Natural killer cell (primary cell): ENCODE measurements at regions not wholly inside any gene's neighbourhood (a gene's known extent, or its start where the extent isn't known, plus 50 kb on each side); places are given as distances from the start of the nearest gene placed in this dataset.
"Not testable (repeated sequence)": the region's sequence is repeated elsewhere in the genome, so short reads cannot be mapped to it uniquely, and the experiment has no call there.

Experiments
- ATAC-seq, 3 donors: fragments of 150-1000 bp in 2 of 3; fragments of 200-7000 bp in 1 of 3; cut with Tn5 transposase; 1 replicate in 1 of 3; 2 replicates in 2 of 3; pipeline ENCODE4 v1.10.0; 2021; ENCODE audit warnings: mild to moderate bottlenecking in 2 of 3, moderate library complexity in 2 of 3
- DNase-seq, 2 donors: peaks; one replicate each; pipeline versions ENCODE4 v3.0.0 to v3.0.0-alpha.2; 2013 to 2021; ENCODE audit warnings: mixed read lengths in 1 of 2
- H3K27ac ChIP-seq: one replicate; pipeline ENCODE4 v1.5.1; 2013; ENCODE audit warnings: mild to moderate bottlenecking, low read length
- H3K27me3 ChIP-seq: one replicate; pipeline ENCODE4 v1.6.1; 2013; ENCODE audit warnings: low read length; ENCODE audit not compliant: control insufficient read depth, insufficient read depth
- H3K36me3 ChIP-seq: one replicate; pipeline ENCODE4 v1.6.1; 2013; ENCODE audit warnings: low read length; ENCODE audit not compliant: control insufficient read depth, insufficient read depth
- H3K4me1 ChIP-seq: one replicate; pipeline ENCODE4 v1.6.1; 2013; ENCODE audit warnings: low read length; ENCODE audit not compliant: control insufficient read depth, insufficient read depth
- H3K4me3 ChIP-seq: one replicate; pipeline ENCODE4 v1.5.1; 2013; ENCODE audit warnings: low read length
- H3K9me3 ChIP-seq: one replicate; pipeline ENCODE4 v1.6.1; 2013; ENCODE audit warnings: low read length; ENCODE audit not compliant: control insufficient read depth, insufficient read depth
- H3K27ac Mint-ChIP-seq, 2 donors: one replicate each; pipeline ENCODE4 v1.8.0; 2022; ENCODE audit warnings: mild to moderate bottlenecking in 2 of 2, mixed read lengths in 2 of 2, moderate library complexity in 1 of 2
- H3K27me3 Mint-ChIP-seq, 2 donors: one replicate each; pipeline ENCODE4 v1.8.0; 2022; ENCODE audit warnings: low read depth in 2 of 2, mixed read lengths in 2 of 2
- H3K36me3 Mint-ChIP-seq: one replicate; pipeline ENCODE4 v1.8.0; 2022; ENCODE audit warnings: mixed read lengths
- H3K4me1 Mint-ChIP-seq, 2 donors: one replicate each; pipeline ENCODE4 v1.8.0; 2022; ENCODE audit warnings: mixed read lengths in 2 of 2
- H3K4me3 Mint-ChIP-seq: one replicate; pipeline ENCODE4 v1.8.0; 2022; ENCODE audit warnings: mild to moderate bottlenecking, moderate library complexity, mixed read lengths
- H3K9me3 Mint-ChIP-seq, 2 donors: one replicate each; pipeline ENCODE4 v1.8.0; 2022; ENCODE audit warnings: mixed read lengths in 2 of 2
- WGBS: methylation state at CpG from one replicate; pipeline ENCODE4 v1.1.7; 2013; ENCODE audit warnings: missing lambda C conversion rate; ENCODE audit not compliant: insufficient coverage; 5-methylcytosine and 5-hydroxymethylcytosine counted together
- intact Hi-C: fragments of 100-400 bp; cut with micrococcal nuclease; formaldehyde crosslinking; loops from one replicate; pipeline ENCODE4 v1.14.2; 2022
- TF ChIP-seq, protein P1 (sequence below): fragments of 200-600 bp; IDR thresholded peaks from one replicate; pipeline ENCODE4 v1.8.0; 2022; ENCODE audit warnings: antibody characterized with exemption

DNA sequence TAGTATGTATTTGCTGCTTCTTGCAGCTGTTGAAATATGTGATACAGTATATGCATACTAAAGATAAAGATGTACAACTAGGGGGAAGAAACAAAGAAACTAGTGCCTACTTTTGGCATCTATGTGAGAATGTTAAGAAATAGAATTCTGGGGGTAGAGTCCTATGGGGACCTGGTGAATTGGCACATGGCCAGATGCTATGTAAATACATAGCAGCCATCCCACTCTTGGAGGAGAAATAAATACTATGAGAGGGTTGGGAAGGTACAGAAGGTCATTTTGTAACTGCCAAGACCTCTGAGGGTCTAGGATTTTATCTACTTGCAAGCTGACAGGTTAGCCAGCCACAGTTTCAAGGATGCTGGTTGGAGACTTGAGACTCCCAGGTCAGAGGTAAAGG lies 298.3 kb upstream of the TBL1XR1 start:
- intact Hi-C loops, result no loop called here
- TF ChIP-seq, protein P1, sequence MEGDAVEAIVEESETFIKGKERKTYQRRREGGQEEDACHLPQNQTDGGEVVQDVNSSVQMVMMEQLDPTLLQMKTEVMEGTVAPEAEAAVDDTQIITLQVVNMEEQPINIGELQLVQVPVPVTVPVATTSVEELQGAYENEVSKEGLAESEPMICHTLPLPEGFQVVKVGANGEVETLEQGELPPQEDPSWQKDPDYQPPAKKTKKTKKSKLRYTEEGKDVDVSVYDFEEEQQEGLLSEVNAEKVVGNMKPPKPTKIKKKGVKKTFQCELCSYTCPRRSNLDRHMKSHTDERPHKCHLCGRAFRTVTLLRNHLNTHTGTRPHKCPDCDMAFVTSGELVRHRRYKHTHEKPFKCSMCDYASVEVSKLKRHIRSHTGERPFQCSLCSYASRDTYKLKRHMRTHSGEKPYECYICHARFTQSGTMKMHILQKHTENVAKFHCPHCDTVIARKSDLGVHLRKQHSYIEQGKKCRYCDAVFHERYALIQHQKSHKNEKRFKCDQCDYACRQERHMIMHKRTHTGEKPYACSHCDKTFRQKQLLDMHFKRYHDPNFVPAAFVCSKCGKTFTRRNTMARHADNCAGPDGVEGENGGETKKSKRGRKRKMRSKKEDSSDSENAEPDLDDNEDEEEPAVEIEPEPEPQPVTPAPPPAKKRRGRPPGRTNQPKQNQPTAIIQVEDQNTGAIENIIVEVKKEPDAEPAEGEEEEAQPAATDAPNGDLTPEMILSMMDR, result no peak
- Mint-ChIP-seq H3K36me3 (no peaks in the 10 kb centered on the region), H3K27me3 (no peaks in the 10 kb centered on the region), H3K4me3 (no peak overlapping the region), H3K9me3 (no peaks in the 10 kb centered on the region), H3K27ac (no peak overlapping the region), H3K4me1 (no peaks in the 10 kb centered on the region)
- Histone ChIP-seq H3K9me3 (no peaks in the 10 kb centered on the region), H3K27ac (no peak overlapping the region), H3K4me1 (no peaks in the 10 kb centered on the region), H3K4me3 (no peak overlapping the region), H3K27me3 (no peaks in the 10 kb centered on the region), H3K36me3 (no peaks in the 10 kb centered on the region)
- ATAC-seq, result no peak
- no peak for DNase-seq

- ATAC-seq (no peak), DNase-seq (no peak)
- Histone ChIP-seq H3K4me3 (no peak overlapping the region), H3K4me1 (no peaks in the 10 kb centered on the region), H3K36me3 (no peaks in the 10 kb centered on the region), H3K27ac (no peak overlapping the region), H3K27me3 (no peaks in the 10 kb centered on the region), H3K9me3 (no peaks in the 10 kb centered on the region)
- no peak overlapping the region for H3K4me3 Mint-ChIP-seq
- TF ChIP-seq, protein P1, result no peak
- H3K36me3 Mint-ChIP-seq, result no peaks in the 10 kb centered on the region
- no peaks in the 10 kb centered on the region for H3K4me1 Mint-ChIP-seq
- WGBS, result 86% methylated on average over 4 of the region's 5 CpGs
- intact Hi-C loops, result no loop called here
- no peak overlapping the region for H3K27ac Mint-ChIP-seq
- no peaks in the 10 kb centered on the region for H3K9me3 Mint-ChIP-seq
- no peaks in the 10 kb centered on the region for H3K27me3 Mint-ChIP-seq
Measured at GRCh38 chr3:177498037-177498857, 301.0 kb upstream of the TBL1XR1 start.

GRCh38 chr3:177499039-177499438 lies 301.8 kb upstream of the TBL1XR1 start:
- H3K27ac Mint-ChIP-seq, H3K4me3 Mint-ChIP-seq, intact Hi-C loops, ATAC-seq, H3K9me3 ChIP-seq, H3K27me3 ChIP-seq, H3K36me3 ChIP-seq, H3K9me3 Mint-ChIP-seq, H3K36me3 Mint-ChIP-seq, DNase-seq, H3K4me1 Mint-ChIP-seq, H3K4me3 ChIP-seq, H3K4me1 ChIP-seq, H3K27me3 Mint-ChIP-seq, H3K27ac ChIP-seq: not testable (repeated sequence)
- 94% methylated on average over 2 of the region's 2 CpGs for WGBS

DNA sequence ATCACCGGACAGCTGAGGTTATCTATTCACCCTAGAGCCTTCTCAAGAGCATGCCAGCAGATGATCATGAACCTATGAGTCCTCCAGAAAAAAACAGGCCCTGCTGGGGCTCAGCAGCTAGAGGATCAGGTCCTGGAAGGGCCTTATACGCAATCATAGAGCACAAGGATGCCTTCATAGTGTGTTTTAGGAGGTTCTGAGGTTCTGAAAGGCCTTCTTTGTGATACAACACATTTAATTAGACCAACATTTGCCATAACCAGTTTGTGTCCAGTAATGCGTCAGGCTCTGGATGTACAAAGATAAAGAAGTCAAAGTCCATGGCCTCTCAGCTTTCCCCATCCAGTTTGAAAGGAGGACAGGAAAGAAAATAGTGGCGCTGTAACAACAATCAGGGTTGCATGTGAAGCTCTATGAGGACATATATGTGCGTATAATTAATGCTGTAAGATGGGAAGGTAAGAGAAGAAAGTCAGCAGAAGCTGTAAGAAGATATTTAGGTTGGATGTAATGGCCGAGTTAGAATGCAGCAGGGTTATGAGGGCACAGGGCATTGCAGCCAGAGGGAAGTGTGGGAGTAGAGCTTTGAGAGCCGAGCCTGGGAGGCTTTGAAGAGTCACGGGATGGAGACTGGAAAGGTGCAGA lies 302.6 kb upstream of the TBL1XR1 start:
- ATAC-seq (no peak), DNase-seq (no peak)
- H3K4me3 ChIP-seq, result no peak overlapping the region
- no peak overlapping the region for H3K4me3 Mint-ChIP-seq
- no peaks in the 10 kb centered on the region for H3K27me3 Mint-ChIP-seq
- intact Hi-C loops, result no loop called here
- no peaks in the 10 kb centered on the region for H3K4me1 ChIP-seq
- no peaks in the 10 kb centered on the region for H3K9me3 ChIP-seq
- no peak overlapping the region for H3K27ac ChIP-seq
- no peaks in the 10 kb centered on the region for H3K4me1 Mint-ChIP-seq
- no peaks in the 10 kb centered on the region for H3K36me3 ChIP-seq
- 94% methylated on average over 8 of the region's 8 CpGs for WGBS
- H3K27me3 ChIP-seq, result no peaks in the 10 kb centered on the region
- H3K27ac Mint-ChIP-seq, result no peak overlapping the region
- TF ChIP-seq, protein P1, result no peak
- H3K9me3 Mint-ChIP-seq, result no peaks in the 10 kb centered on the region
- H3K36me3 Mint-ChIP-seq, result no peaks in the 10 kb centered on the region
